ENCODE measurements at regions not wholly inside any gene's neighbourhood (a gene's known extent, or its start where the extent isn't known, plus 50 kb on each side); places are given as distances from the start of the nearest gene placed in this dataset.

GRCh38 chr13:70275841-70276240 lies 167.6 kb upstream of the KLHL1 start:
- TF ChIP-seq EZH2 (IDR thresholded peaks at IDR 0.05) (no peak), POLR2AphosphoS5 (IDR thresholded peaks at IDR 0.05; ENCODE audit: borderline replicate concordance, low read depth, low read length) (no peak), FOXP2 (optimal IDR thresholded peaks at IDR 0.05; ENCODE audit: control extremely low read depth, extremely low read length, insufficient read depth) (no peak)

Measured in SK-N-MC (cell line).